GM21423 (cell line): ENCODE measurements at regions not wholly inside any gene's neighbourhood (a gene's known extent, or its start where the extent isn't known, plus 50 kb on each side); places are given as distances from the start of the nearest gene placed in this dataset.
A peak's percentile ranks its signal among the peaks of the same experiment; 100 is the strongest.

Experiments
- ATAC-seq: cut with Tn5 transposase; IDR thresholded peaks from one replicate; pipeline ENCODE4 v1.9.1; 2021; ENCODE audit warnings: mild to moderate bottlenecking, moderate library complexity; ENCODE audit not compliant: unreplicated experiment

DNA sequence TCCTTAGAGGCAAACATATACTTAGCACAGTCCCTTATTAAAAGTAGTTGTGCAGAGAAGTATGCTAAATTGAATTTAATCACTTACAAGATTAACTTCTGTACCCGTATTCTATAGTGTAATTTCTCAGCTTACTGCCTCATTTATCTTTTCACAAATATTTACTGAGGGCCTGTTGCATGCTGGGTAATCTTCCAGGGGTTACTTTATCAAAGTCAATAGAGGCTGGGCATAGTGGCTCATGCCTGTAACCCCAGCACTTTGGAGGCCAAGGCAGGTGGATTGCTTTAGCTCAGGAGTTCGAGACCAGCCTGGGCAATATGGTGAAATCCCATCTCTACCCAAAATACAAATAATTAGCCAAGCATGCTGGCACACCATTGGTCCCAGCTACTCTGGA lies 111.7 kb upstream of the RAB27B start:
- ATAC-seq = no peak

DNA sequence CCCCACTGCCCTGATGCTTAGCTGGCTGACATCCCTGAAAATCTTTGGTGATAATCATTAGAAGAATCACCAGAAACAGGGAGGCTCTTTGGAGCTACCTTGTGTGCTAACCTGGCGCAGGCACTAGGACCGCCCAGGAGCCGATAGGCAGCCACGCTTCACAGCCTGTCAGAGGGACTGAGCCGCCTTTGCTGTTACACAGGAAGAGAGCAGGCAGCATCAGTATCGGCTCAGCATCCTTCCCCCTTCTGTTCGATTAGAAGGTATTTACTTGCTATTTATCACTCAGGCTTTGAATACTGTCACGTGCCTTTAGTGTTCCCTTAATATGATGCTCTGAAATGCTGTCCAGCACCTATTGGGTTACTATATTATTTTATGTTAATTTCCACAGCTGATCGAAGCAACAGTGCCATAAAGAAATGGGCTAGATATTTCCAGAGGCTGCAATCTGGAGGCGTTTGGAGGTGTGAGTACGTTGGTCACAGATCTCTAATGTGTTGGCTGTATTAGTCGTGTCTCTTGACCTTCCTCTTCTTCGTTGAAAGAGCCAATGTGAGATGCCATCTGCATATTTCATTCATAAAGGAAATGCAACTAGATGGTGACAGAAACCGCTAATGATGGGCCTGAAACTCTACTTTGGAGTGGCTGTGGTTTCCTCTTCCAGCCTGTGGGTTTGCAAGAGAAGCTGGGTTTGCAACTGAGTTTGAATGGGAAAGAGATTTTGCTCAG lies 110.4 kb upstream of the RAB27B start:
- ATAC-seq = peak; percentile 84

DNA sequence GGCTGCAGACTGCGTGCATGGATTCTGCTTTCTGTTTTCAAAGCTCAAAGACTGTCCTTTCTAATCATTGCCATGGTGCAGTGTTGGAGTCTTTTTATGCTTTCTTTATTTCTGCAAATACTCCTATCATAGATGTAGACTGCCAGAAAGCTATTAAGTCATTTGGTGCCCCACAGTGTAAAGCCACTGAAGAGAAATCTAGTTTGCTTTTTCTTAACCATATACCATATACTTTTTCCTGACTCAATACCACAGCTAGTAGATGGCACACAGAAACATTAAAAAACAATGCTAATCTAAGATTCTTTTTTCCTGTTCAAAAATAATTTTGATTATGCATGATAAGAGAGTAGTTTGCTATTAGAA lies 109.9 kb upstream of the RAB27B start:
- peak; percentile 18 for ATAC-seq

DNA sequence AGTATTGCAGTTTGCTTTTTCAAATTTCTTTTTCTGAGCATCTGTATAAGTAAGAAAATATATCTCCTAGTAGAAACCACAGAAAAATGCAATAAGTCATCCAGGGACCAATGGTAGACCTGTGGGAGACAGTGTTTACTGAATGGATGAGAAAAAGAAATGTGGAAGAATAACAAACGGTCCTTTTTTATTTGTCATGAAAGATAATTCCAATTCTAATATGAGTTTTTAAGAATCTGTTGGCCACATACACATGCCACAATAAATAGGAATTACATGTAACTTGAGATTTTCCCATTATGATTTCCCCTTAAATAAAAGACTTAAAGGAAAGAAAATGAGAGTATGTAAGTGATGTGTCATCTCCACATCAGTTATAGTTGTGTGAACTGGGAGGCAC lies 107.7 kb upstream of the RAB27B start:
- ATAC-seq = no peak

GRCh38 chr18:54726143-54726542 lies 102.1 kb upstream of the RAB27B start:
- ATAC-seq = no peak

- no peak for ATAC-seq
Measured at GRCh38 chr18:54734059-54734458, 94.2 kb upstream of the RAB27B start.

GRCh38 chr18:54736981-54737380 lies 91.3 kb upstream of the RAB27B start:
- no peak for ATAC-seq

- no peak for ATAC-seq
Measured at GRCh38 chr18:54737986-54738385, 90.3 kb upstream of the RAB27B start.

GRCh38 chr18:54739476-54739875 lies 88.8 kb upstream of the RAB27B start:
- ATAC-seq = no peak

DNA sequence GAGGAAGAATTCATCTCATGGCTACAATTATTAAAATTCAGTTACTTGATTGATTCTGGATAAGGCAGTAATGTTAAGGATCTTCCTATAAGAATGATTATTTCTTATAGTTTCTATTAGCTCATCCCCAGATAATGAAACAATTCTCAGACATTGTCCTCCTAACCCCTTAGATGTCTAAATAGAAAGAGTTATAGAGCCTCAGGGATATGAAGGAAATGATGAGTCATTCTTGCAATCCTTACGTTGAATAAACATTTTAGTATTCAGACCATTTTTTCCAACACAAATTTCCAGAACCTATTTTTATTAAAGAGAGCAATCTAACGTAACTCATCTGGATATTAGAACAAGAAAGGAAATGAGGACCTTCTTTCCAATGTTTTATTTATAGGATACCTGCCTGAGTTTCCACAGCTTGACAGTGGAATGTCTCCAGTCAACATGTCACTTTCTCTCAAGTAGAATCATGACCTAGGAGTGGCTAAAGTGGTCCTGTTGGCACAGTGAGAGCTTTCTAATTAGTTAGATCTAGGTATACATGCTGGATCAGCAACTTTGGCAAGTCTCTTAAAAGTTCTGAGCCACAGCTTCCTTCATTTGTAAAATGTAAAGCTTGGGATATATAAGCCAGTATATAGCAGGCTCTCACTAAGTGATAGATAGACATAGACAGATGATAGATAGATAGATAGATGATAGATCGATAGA lies 88.0 kb upstream of the RAB27B start:
- ATAC-seq = no peak

- ATAC-seq = no peak
Measured at GRCh38 chr18:54742120-54742519, 86.2 kb upstream of the RAB27B start.

GRCh38 chr18:54742659-54743604 lies 85.3 kb upstream of the RAB27B start:
- ATAC-seq = no peak

DNA sequence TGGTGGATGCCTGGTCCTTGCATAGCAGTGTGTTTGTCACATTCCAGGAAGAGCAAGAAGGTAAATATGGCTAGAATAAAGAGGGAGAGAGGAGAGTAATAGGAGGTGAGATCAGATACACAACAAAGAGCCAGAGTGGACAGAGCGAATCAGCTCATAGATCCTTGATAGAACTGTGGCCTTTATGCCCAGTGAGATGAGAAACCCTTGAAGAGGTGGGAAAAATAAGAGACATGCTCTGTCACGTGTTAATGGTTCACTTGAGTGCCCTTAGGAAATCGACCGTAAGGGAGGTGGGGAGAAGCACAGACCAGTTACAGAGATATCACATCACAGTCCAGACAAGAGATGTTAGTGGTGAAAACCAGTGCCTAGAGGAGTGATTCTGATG lies 84.7 kb upstream of the RAB27B start:
- no peak for ATAC-seq

DNA sequence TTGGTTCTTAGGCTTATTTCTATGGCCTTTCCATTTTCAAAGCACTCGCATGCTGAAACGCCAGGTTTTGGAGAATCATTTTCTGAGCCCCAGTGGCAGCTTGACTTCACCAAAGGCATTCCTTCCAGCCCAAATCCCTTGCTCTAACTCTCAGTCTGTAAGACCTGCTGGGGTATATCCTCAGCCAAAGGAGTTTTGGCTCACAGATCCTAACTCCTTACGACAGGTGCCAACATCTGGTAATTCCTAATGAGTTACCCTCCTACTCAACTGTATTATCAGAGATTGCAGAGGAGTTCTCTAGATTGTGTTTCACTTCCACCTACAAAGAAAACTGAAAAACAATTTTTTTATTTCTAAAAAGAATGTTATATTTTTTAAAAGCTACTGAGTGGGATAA lies 79.0 kb upstream of the RAB27B start:
- ATAC-seq = no peak

- no peak for ATAC-seq
Measured at GRCh38 chr18:54750350-54750749, 77.9 kb upstream of the RAB27B start.

- no peak for ATAC-seq
Measured at GRCh38 chr18:54752185-54752584, 76.1 kb upstream of the RAB27B start.

GRCh38 chr18:54755456-54755855 lies 72.8 kb upstream of the RAB27B start:
- no peak for ATAC-seq

DNA sequence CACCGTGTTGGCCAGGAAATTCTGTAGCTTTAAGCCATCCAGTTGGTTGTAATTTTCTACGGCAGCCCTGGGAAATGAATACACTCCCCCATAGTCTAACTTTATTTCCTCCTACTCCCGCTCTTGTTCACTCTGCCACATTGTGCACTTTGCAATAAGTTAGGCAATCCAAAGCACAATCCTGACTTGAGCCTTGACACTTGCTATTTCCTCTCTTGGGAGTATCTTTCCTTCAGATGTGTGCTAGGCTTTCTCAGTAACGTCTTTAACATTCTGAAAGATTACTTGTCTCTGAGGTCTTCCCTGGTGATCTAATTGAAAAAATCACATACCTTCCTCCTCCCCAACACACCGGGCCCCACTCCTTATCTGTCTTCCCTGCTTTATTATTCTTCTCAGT lies 65.9 kb upstream of the RAB27B start:
- no peak for ATAC-seq

DNA sequence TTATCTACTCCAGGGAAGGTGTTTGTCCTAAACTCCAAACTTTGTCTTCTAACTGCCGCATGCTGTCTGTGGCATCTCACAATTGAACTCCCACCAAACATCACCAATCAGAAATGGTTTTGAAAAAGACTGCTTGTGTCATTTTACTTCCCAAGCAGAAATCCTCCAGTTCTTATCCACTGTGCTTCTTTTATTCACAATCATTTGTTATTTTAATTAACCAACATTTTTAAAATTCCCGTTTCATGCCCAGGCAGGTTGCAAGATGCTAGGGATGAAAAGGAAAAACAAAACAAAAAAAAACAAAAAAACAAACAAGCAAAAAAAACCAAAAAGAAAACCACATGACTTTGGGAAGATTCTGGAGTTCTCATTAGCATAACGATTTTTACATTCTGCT lies 63.5 kb upstream of the RAB27B start:
- no peak for ATAC-seq

DNA sequence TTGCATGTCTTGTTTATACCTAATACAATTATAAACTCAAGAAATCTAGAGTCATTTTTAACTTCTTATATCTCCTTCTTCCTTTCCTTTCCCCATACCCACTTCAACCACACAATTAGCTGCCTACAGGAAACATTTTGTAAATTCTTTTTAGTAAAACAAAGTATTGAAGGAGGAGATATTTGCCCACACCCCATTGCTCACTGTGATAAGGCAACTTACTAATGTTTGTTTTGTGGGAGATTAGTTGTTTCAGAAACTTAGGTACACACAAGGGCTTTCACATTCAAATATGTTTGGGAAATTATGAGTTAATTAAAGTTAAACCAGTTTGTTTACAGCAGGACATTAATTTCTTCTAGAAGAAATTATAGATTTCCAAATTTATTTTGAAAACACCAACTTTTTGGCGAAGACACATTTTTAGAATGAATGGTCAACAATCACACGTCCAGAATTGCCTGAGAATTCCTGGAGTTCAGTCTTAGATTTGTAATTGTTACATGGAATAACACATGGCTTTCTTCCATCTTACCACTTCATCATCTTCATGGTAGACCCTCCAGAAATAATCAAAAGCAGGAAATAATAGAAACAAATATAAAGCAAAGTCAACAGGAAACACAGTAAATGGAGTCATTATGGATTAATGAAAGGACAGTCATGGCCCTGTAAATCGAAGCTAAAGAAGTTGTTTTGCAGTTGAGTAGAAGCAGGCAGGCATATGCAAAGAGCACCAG lies 62.5 kb upstream of the RAB27B start:
- no peak for ATAC-seq

- no peak for ATAC-seq
Measured at GRCh38 chr18:54766634-54767033, 61.6 kb upstream of the RAB27B start.
